Panc1 (cell line): ENCODE measurements at regions not wholly inside any gene's neighbourhood (a gene's known extent, or its start where the extent isn't known, plus 50 kb on each side); places are given as distances from the start of the nearest gene placed in this dataset.

Experiments used
- CTCF ChIP-seq: fragments of 450-650 bp; IDR thresholded peaks from 2 replicates; pipeline ENCODE4 v1.5.1; 2017; ENCODE audit warnings: mild to moderate bottlenecking
- POLR2AphosphoS5 ChIP-seq: IDR thresholded peaks from 2 replicates; pipeline ENCODE4 v1.6.1; 2012; ENCODE audit warnings: mild to moderate bottlenecking, low read depth, low read length, moderate library complexity
- REST ChIP-seq, 2 experiments: IDR thresholded peaks; 2 replicates each; pipeline ENCODE4 v1.6.1; 2011 to 2012; ENCODE audit warnings: low read depth in 2 of 2, control low read depth in 1 of 2, low read length in 1 of 2, mild to moderate bottlenecking in 1 of 2, moderate library complexity in 1 of 2; ENCODE audit not compliant: insufficient read depth in 1 of 2
- SIN3A ChIP-seq: IDR thresholded peaks from 2 replicates; pipeline ENCODE4 v1.6.1; 2012; ENCODE audit warnings: low read depth, mild to moderate bottlenecking, low read length, moderate library complexity, borderline replicate concordance; ENCODE audit not compliant: insufficient read depth
- TCF7L2 ChIP-seq: IDR thresholded peaks from 2 replicates; pipeline ENCODE4 v1.6.1; 2011; ENCODE audit warnings: mild to moderate bottlenecking, low read depth, low read length, inconsistent platforms

DNA sequence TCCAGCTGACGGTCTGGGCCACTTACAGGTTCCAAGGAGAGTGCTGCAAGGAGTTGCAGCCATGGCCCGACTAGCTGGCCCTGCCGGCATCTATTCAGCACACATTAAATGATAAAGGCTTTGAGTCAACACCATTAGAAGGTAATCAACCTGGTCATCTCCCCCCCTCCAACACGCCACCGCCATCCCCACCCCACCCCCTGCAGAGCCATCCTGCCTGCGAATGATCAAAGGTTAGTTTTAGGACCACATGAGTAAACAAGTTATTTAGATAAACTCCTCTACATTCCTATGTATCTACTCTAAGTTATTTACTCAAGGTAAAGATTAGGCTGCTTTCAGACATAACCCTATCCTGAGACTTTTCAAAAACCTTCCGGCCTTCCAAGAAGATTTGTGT, 349.3 kb upstream of the SLC39A10 start:
- TF ChIP-seq POLR2AphosphoS5 (no peak), CTCF (no peak), SIN3A (no peak), TCF7L2 (peak; percentile 76), REST (IDR thresholded peaks at IDR 0.05; ENCODE audit: insufficient read depth in 1 of 2, low read depth in 2 of 2, low read length in 1 of 2) (no peak)
